Liver (tissue), 8 donors: ENCODE measurements at regions not wholly inside any gene's neighbourhood (a gene's known extent, or its start where the extent isn't known, plus 50 kb on each side); places are given as distances from the start of the nearest gene placed in this dataset.

ENCODE experiments used
- DNase-seq: peaks from one replicate; pipeline ENCODE4 v3.0.0-alpha.2; 2017; ENCODE audit warnings: low spot score
- H3K27ac ChIP-seq, 2 donors: one replicate each; pipeline ENCODE4 v1.7.0; 2013; ENCODE audit warnings: inconsistent platforms in 2 of 2, low read length in 2 of 2, control low read depth in 1 of 2, low read depth in 1 of 2, mild to moderate bottlenecking in 1 of 2
- H3K27me3 ChIP-seq, 4 donors: one replicate each; pipeline versions ENCODE4 v1.6.1 to v1.7.0; 2013; ENCODE audit warnings: low read length in 3 of 4, inconsistent platforms in 1 of 4, mild to moderate bottlenecking in 1 of 4, moderate library complexity in 1 of 4; ENCODE audit not compliant: control insufficient read depth in 4 of 4, insufficient read depth in 4 of 4
- H3K36me3 ChIP-seq, 4 donors: one replicate each; pipeline versions ENCODE4 v1.6.1 to v1.7.0; 2013; ENCODE audit warnings: low read length in 3 of 4, mild to moderate bottlenecking in 3 of 4, low read depth in 1 of 4, moderate library complexity in 1 of 4; ENCODE audit not compliant: control insufficient read depth in 4 of 4, insufficient read depth in 3 of 4
- H3K4me1 ChIP-seq, 4 donors: one replicate each; pipeline versions ENCODE4 v1.6.1 to v1.7.0; 2013; ENCODE audit warnings: low read length in 3 of 4, mild to moderate bottlenecking in 3 of 4, moderate library complexity in 1 of 4; ENCODE audit not compliant: control insufficient read depth in 4 of 4, insufficient read depth in 4 of 4
- H3K4me3 ChIP-seq, 3 donors: one replicate each; pipeline versions ENCODE4 v1.6.1 to v1.7.0; 2013; ENCODE audit warnings: low read length in 3 of 3, control low read depth in 1 of 3, low read depth in 1 of 3, mild to moderate bottlenecking in 1 of 3
- H3K9ac ChIP-seq, 2 donors: one replicate each; pipeline ENCODE4 v1.7.0; 2013; ENCODE audit warnings: low read length in 2 of 2, mild to moderate bottlenecking in 2 of 2, moderate library complexity in 2 of 2, control low read depth in 1 of 2, low read depth in 1 of 2
- H3K9me3 ChIP-seq, 4 donors: one replicate each; pipeline versions ENCODE4 v1.6.1 to v1.7.0; 2013; ENCODE audit warnings: low read length in 3 of 4; ENCODE audit not compliant: control insufficient read depth in 4 of 4
- CTCF ChIP-seq: fragments of 150-350 bp; IDR thresholded peaks from 2 replicates; pipeline ENCODE4 v1.5.1; 2017; ENCODE audit warnings: improper control_type of control experiment, low read depth, low read length; ENCODE audit not compliant: missing input control
- EGR1 ChIP-seq, 2 donors: IDR thresholded peaks; 2 replicates each; pipeline ENCODE4 v1.6.1; 2016 to 2018; ENCODE audit warnings: antibody characterized with exemption in 2 of 2, low read depth in 2 of 2
- FOXA1 ChIP-seq: IDR thresholded peaks from 2 replicates; pipeline ENCODE4 v1.6.1; 2016; ENCODE audit warnings: antibody characterized with exemption
- FOXA2 ChIP-seq: IDR thresholded peaks from 2 replicates; pipeline ENCODE4 v1.6.1; 2016; ENCODE audit warnings: antibody characterized with exemption
- GABPA ChIP-seq, 2 donors: IDR thresholded peaks in 1 of 2; conservative IDR thresholded peaks in 1 of 2; 2 replicates each; pipeline ENCODE4 v1.6.1; 2016; ENCODE audit warnings: antibody characterized with exemption in 2 of 2, mild to moderate bottlenecking in 1 of 2, moderate library complexity in 1 of 2
- HNF4A ChIP-seq, 2 donors: conservative IDR thresholded peaks; 2 replicates each; pipeline ENCODE4 v1.6.1; 2016; ENCODE audit warnings: antibody characterized with exemption in 2 of 2, mild to moderate bottlenecking in 2 of 2
- JUND ChIP-seq, 2 donors: IDR thresholded peaks; 2 replicates each; pipeline ENCODE4 v1.6.1; 2016; ENCODE audit warnings: antibody characterized with exemption in 2 of 2
- NR2F2 ChIP-seq: IDR thresholded peaks from 2 replicates; pipeline ENCODE4 v1.6.1; 2016; ENCODE audit warnings: antibody characterized with exemption
- RAD21 ChIP-seq, 2 donors: IDR thresholded peaks; 2 replicates each; pipeline ENCODE4 v1.6.1; 2016; ENCODE audit warnings: antibody characterized with exemption in 2 of 2, mild to moderate bottlenecking in 2 of 2
- REST ChIP-seq: IDR thresholded peaks from 2 replicates; pipeline ENCODE4 v1.6.1; 2016; ENCODE audit warnings: antibody characterized with exemption, mild to moderate bottlenecking
- SP1 ChIP-seq: IDR thresholded peaks from 2 replicates; pipeline ENCODE4 v1.6.1; 2018; ENCODE audit warnings: antibody characterized with exemption, mild to moderate bottlenecking
- TAF1 ChIP-seq: conservative IDR thresholded peaks from 2 replicates; pipeline ENCODE4 v1.6.1; 2016; ENCODE audit warnings: antibody characterized with exemption, mild to moderate bottlenecking
- YY1 ChIP-seq: IDR thresholded peaks from 2 replicates; pipeline ENCODE4 v1.6.1; 2016; ENCODE audit warnings: antibody characterized with exemption, mild to moderate bottlenecking
- ZBTB33 ChIP-seq: IDR thresholded peaks from 2 replicates; pipeline ENCODE4 v1.6.1; 2016; ENCODE audit warnings: antibody characterized with exemption
- WGBS: extraction: QIAGEN DNeasy Blood & Tissue Kit; methylation state at CpG from one replicate; pipeline ENCODE4 v1.1.7; 2013; 5-methylcytosine and 5-hydroxymethylcytosine counted together
- donor health status: healthy.
- donor health status: healthy.
- donor health status: healthy.
- donor health status: healthy.
- donor health status: healthy.

- Histone ChIP-seq H3K9ac (no peak overlapping the region), H3K27ac (no peak overlapping the region), H3K27me3 (no peaks in the 10 kb centered on the region), H3K4me1 (no peaks in the 10 kb centered on the region), H3K9me3 (no peaks in the 10 kb centered on the region), H3K4me3 (no peak overlapping the region), H3K36me3 (no peaks in the 10 kb centered on the region)
- WGBS = 91% methylated on average over 3 of the region's 3 CpGs
- DNase-seq = no peak
- TF ChIP-seq FOXA1 = no peak
- TF ChIP-seq JUND (IDR thresholded peaks at IDR 0.05) = no peak
- TF ChIP-seq YY1 = no peak
- TF ChIP-seq REST = no peak
- no peak for TF ChIP-seq ZBTB33
- no peak for TF ChIP-seq GABPA (IDR thresholded peaks at IDR 0.05 in 1 of 2, conservative IDR thresholded peaks at IDR 0.05 in 1 of 2)
- TF ChIP-seq RAD21 (IDR thresholded peaks at IDR 0.05) = no peak
- TF ChIP-seq HNF4A (conservative IDR thresholded peaks at IDR 0.05) = no peak
- no peak for TF ChIP-seq NR2F2
- no peak for TF ChIP-seq CTCF
- TF ChIP-seq SP1 = no peak
- no peak for TF ChIP-seq EGR1 (IDR thresholded peaks at IDR 0.05; ENCODE audit: low read depth in 2 of 2)
- TF ChIP-seq TAF1 = no peak
- TF ChIP-seq FOXA2 = no peak
These were observed 205.0 kb downstream of the BMP4 start for GRCh38 chr14:53751650-53752049.

- Histone ChIP-seq H3K9me3 (no peaks in the 10 kb centered on the region), H3K27me3 (no peaks in the 10 kb centered on the region), H3K4me3 (no peak overlapping the region), H3K27ac (no peak overlapping the region), H3K4me1 (no peaks in the 10 kb centered on the region), H3K9ac (no peak overlapping the region), H3K36me3 (no peaks in the 10 kb centered on the region)
- DNase-seq = no peak
- 75% methylated on average over 1 of the region's 1 CpG for WGBS
- no peak for TF ChIP-seq ZBTB33
These were observed 207.9 kb downstream of the BMP4 start for GRCh38 chr14:53748691-53749090.
